Endothelial cell of umbilical vein (primary cell): ENCODE measurements at regions not wholly inside any gene's neighbourhood (a gene's known extent, or its start where the extent isn't known, plus 50 kb on each side); places are given as distances from the start of the nearest gene placed in this dataset.

Experiments used
- CTCF ChIP-seq, 2 donors: IDR thresholded peaks; 1 replicate in 1 of 2; 2 replicates in 1 of 2; pipeline ENCODE4 v1.5.1; 2011; ENCODE audit warnings: low read length in 2 of 2, mild to moderate bottlenecking in 2 of 2, moderate library complexity in 2 of 2, control low read depth in 1 of 2, inconsistent platforms in 1 of 2, low read depth in 1 of 2; ENCODE audit not compliant: insufficient read depth in 1 of 2; ENCODE audit errors: extremely low read depth in 1 of 2
- EZH2 ChIP-seq: IDR thresholded peaks from 2 replicates; pipeline ENCODE4 v1.6.1; 2012; ENCODE audit warnings: borderline replicate concordance, low read depth, mild to moderate bottlenecking, moderate library complexity, low read length, inconsistent platforms; ENCODE audit not compliant: severe bottlenecking
- GATA2 ChIP-seq: IDR thresholded peaks from 2 replicates; pipeline ENCODE4 v1.7.0; 2011; ENCODE audit warnings: low read depth, mild to moderate bottlenecking, moderate library complexity, mixed read lengths, low read length; ENCODE audit not compliant: insufficient read length, insufficient read depth
- JUN ChIP-seq: IDR thresholded peaks from 2 replicates; pipeline ENCODE4 v1.6.1; 2011; ENCODE audit warnings: borderline replicate concordance, low read depth; ENCODE audit not compliant: insufficient read length, insufficient read depth
- MAX ChIP-seq: IDR thresholded peaks from 2 replicates; pipeline ENCODE4 v1.6.1; 2011; ENCODE audit not compliant: insufficient read depth, insufficient read length
- POLR2A ChIP-seq: IDR thresholded peaks from 2 replicates; pipeline ENCODE4 v1.6.1; 2012; ENCODE audit warnings: low read depth, mild to moderate bottlenecking, control low read depth, low read length
- POLR2AphosphoS5 ChIP-seq: IDR thresholded peaks from 2 replicates; pipeline ENCODE4 v1.6.1; 2012; ENCODE audit warnings: low read depth, mild to moderate bottlenecking, control low read depth, low read length, moderate library complexity; ENCODE audit not compliant: insufficient read depth

GRCh38 chr1:218514689-218515088 lies 169.6 kb downstream of the TGFB2 start:
- no peak for TF ChIP-seq GATA2
- no peak for TF ChIP-seq JUN
- TF ChIP-seq POLR2A = no peak
- TF ChIP-seq CTCF (IDR thresholded peaks at IDR 0.05; ENCODE audit: extremely low read depth in 1 of 2, insufficient read depth in 1 of 2, low read depth in 1 of 2, low read length in 2 of 2) = no peak
- TF ChIP-seq MAX = no peak
- TF ChIP-seq POLR2AphosphoS5 = no peak
- no peak for TF ChIP-seq EZH2
